ENCODE measurements at regions not wholly inside any gene's neighbourhood (a gene's known extent, or its start where the extent isn't known, plus 50 kb on each side); places are given as distances from the start of the nearest gene placed in this dataset.

- no peak for TF ChIP-seq CTCF (IDR thresholded peaks at IDR 0.05)
- TF ChIP-seq POLR2A (IDR thresholded peaks at IDR 0.05), result no peak
Measured at GRCh38 chr11:87440076-87440770, 402.5 kb downstream of the TMEM135 start.
